Common myeloid progenitor, CD34-positive (primary cell): ENCODE measurements at regions not wholly inside any gene's neighbourhood (a gene's known extent, or its start where the extent isn't known, plus 50 kb on each side); places are given as distances from the start of the nearest gene placed in this dataset.
"Not testable (repeated sequence)": the region's sequence is repeated elsewhere in the genome, so short reads cannot be mapped to it uniquely, and the experiment has no call there.

Source experiments
- CTCF ChIA-PET: fragments of 350-600 bp; sonication (Branson Sonifier 250); formaldehyde crosslinking; loops from one replicate; lab custom pipeline; 2021; ENCODE audit warnings: antibody characterized with exemption; lab: Charles Lee
- POLR2A ChIA-PET: fragments of 350-600 bp; sonication (Branson Sonifier 250); formaldehyde crosslinking; loops from one replicate; lab custom pipeline; 2021; ENCODE audit warnings: antibody characterized with exemption; lab: Charles Lee
- DNase-seq, 3 donors: peaks; one replicate each; pipeline versions ENCODE4 v3.0.0 to v3.0.0-alpha.2; 2013
- H3K27ac ChIP-seq, 2 experiments: 1 replicate in 1 of 2; 2 replicates in 1 of 2; pipeline ENCODE4 v1.7.0; 2013; ENCODE audit warnings: inconsistent platforms in 2 of 2, low read length in 2 of 2, mild to moderate bottlenecking in 2 of 2, low read depth in 1 of 2, moderate library complexity in 1 of 2; ENCODE audit not compliant: severe bottlenecking in 2 of 2, insufficient read depth in 1 of 2, poor library complexity in 1 of 2
- H3K27me3 ChIP-seq, 5 experiments: replicated peaks in 2 of 5; 1 replicate in 3 of 5; 2 replicates in 2 of 5; pipeline versions ENCODE4 v1.6.1 to v1.7.0; 2013; ENCODE audit warnings: low read length in 4 of 5, mild to moderate bottlenecking in 2 of 5, moderate library complexity in 2 of 5, inconsistent platforms in 1 of 5; ENCODE audit not compliant: insufficient read depth in 5 of 5, control insufficient read depth in 4 of 5
- H3K36me3 ChIP-seq, 4 experiments: 1 replicate in 2 of 4; 2 replicates in 2 of 4; pipeline versions ENCODE4 v1.6.1 to v1.7.0; 2013; ENCODE audit warnings: low read length in 3 of 4, control low read depth in 1 of 4, mild to moderate bottlenecking in 1 of 4; ENCODE audit not compliant: control insufficient read depth in 4 of 4, insufficient read depth in 4 of 4
- H3K4me1 ChIP-seq, 4 experiments: 1 replicate in 3 of 4; 2 replicates in 1 of 4; pipeline versions ENCODE4 v1.6.1 to v1.7.1; 2013; ENCODE audit warnings: low read length in 3 of 4, mild to moderate bottlenecking in 3 of 4, control low read depth in 1 of 4, inconsistent platforms in 1 of 4, moderate library complexity in 1 of 4; ENCODE audit not compliant: control insufficient read depth in 4 of 4, insufficient read depth in 4 of 4; ENCODE audit errors: control extremely low read depth in 1 of 4
- H3K4me3 ChIP-seq, 7 experiments: 1 replicate in 4 of 7; 2 replicates in 3 of 7; pipeline versions ENCODE4 v1.5.1 to v1.7.0; 2013; ENCODE audit warnings: mild to moderate bottlenecking in 7 of 7, low read length in 6 of 7, moderate library complexity in 6 of 7, inconsistent platforms in 2 of 7, low read depth in 2 of 7, control low read depth in 1 of 7; ENCODE audit not compliant: insufficient read depth in 4 of 7, control insufficient read depth in 1 of 7; ENCODE audit errors: extremely low read depth in 1 of 7
- H3K9me3 ChIP-seq, 5 experiments: 1 replicate in 4 of 5; 2 replicates in 1 of 5; pipeline versions ENCODE4 v1.6.1 to v1.7.1; 2013; ENCODE audit warnings: low read length in 4 of 5, mild to moderate bottlenecking in 2 of 5, inconsistent platforms in 1 of 5, low read depth in 1 of 5, moderate library complexity in 1 of 5; ENCODE audit not compliant: control insufficient read depth in 4 of 5, insufficient read depth in 2 of 5; ENCODE audit errors: control extremely low read depth in 1 of 5
- WGBS: methylation state at CpG from one replicate; pipeline ENCODE4 v1.1.5; 2013; ENCODE audit not compliant: insufficient coverage; 5-methylcytosine and 5-hydroxymethylcytosine counted together

DNA sequence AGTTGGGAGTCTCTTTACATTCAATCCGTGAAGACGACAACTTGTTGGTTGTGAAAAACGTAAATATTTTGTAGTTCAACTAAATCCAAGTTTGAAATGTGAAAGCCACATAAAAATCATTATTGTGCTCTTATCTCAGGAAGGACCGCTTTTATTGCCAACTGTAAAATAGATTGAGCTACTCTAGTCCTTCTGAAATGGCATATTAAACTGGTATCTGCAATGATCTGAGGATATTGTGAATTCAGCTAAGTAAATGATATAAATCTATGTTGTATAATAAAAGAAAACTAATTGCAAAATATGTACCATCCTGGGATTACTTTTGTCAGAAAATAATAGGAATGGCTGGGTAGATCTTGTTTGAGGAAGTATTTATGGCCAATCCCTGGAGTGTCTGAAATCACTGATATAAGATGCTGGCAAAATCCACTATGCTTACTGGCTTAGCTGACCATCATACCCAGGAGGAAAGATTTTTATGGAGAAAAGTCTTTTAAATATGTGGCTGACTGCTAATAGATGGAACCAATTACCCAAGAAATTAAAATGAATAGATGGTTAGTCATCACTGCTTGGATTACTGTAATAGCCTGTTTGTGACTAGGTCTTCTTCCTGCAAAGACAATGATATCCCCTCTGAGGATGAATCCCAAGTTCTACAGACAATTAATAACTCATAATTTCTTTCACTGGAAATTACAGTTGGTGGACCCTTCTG is 191.8 kb downstream of the SEMA6D start:
- DNase-seq: no peak
- ChIA-PET CTCF (interaction anchor here (0.7 kb wide), 1 partner anchor 9 kb away, joined by 3 read pairs; no protein-coding TSS in a partner anchor), POLR2A (no interaction called here)
- Histone ChIP-seq H3K27ac (no peak overlapping the region), H3K36me3 (no peaks in the 10 kb centered on the region), H3K4me3 (no peak overlapping the region), H3K4me1 (no peaks in the 10 kb centered on the region), H3K9me3 (peaks cover 2 to 6% (median 5%) of the 10 kb centered on the region in 5 experiments), H3K27me3 (peaks cover 0 to 2% (median 0%) of the 10 kb centered on the region in 5 experiments)
- WGBS: 92% methylated on average over 2 of the region's 4 CpGs

DNA sequence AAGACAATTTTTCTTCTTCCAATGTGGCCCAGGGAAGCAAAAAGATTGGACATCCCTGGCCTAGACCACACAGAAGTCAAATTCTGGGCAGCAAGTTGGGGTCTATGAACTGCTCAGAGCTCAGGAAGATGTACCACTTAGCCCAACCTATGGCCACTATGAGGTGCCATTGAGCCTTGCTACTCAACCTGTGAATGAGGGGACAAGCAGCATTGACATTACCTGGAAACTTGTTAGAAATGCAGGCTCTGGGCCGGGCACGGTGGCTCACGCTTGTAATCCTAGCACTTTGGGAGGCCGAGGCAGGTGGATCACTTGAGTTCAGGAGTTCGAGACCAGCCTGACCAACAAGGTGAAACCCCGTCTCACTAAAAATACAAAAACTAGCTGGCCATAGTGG is 195.6 kb downstream of the SEMA6D start:
- 75% methylated on average over 2 of the region's 6 CpGs for WGBS
- H3K4me1 ChIP-seq: not testable (repeated sequence)

DNA sequence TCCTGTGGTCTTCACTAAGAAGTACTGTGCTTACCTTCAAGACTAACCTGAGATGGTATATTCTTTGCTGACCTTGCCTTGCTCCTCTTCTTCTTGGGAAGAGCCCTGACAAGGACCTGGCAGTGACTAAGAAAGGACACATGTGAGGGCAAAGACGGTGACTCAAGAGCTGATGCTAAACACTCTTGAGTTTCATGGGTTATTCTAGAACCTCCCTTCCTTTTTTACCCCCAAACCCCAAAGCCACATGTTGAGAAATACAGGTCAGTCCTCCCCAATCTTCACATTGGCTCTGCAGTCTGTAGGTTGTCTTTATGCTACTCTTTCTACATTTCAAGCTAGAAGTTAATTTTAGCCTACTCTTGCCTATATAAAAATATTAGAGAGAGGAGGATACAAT is 200.6 kb downstream of the SEMA6D start:
- DNase-seq: no peak
- Histone ChIP-seq H3K27me3 (peaks cover 0 to 2% (median 0%) of the 10 kb centered on the region in 5 experiments), H3K27ac (no peak overlapping the region), H3K36me3 (no peaks in the 10 kb centered on the region), H3K4me1 (no peaks in the 10 kb centered on the region), H3K9me3 (no peaks in the 10 kb centered on the region), H3K4me3 (no peak overlapping the region)
- CTCF ChIA-PET: interaction anchor here (0.6 to 1.2 kb wide), 2 partner anchors 9 to 792 kb away, joined by 3 read pairs; no protein-coding TSS in a partner anchor
- WGBS: no CpG with 5 or more reads among the region's 1 CpG
- POLR2A ChIA-PET: no interaction called here

More for the DNA sequence above, 195.6 kb downstream of the SEMA6D start:
- POLR2A ChIA-PET, H3K27ac ChIP-seq, H3K27me3 ChIP-seq, H3K9me3 ChIP-seq, H3K4me3 ChIP-seq, H3K36me3 ChIP-seq: not testable (repeated sequence)
- peak; percentile 5 to 41 (median 33) for DNase-seq
- CTCF ChIA-PET: interaction anchor here (0.7 to 1.0 kb wide), 2 partner anchors 75 to 77 kb away, joined by 3 to 4 read pairs; no protein-coding TSS in a partner anchor

DNA sequence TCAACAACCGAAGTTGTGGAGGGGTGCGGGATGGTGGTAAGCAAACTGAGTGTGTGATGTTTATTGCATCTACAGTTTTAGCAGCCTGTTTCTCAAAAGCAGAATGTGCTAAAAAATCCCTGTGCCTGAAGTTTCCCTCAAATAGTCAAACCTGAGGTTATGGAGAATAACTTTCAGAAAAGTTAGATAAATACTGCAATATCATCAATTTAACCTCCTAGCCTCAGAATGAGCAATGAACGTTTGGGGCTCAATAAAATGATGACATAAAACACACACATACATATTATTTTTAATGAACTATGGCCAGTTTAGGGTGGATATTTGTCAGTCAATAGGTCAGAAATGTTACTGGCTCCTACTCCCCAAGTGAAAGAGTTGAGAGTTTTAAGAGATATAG is 201.6 kb downstream of the SEMA6D start:
- 100% methylated on average over 2 of the region's 3 CpGs for WGBS
- no peaks in the 10 kb centered on the region for H3K36me3 ChIP-seq
- ChIA-PET CTCF (no interaction called here), POLR2A (no interaction called here)
- H3K4me1 ChIP-seq: no peaks in the 10 kb centered on the region
- H3K27me3 ChIP-seq: peaks cover 0 to 2% (median 0%) of the 10 kb centered on the region in 5 experiments
- no peak for DNase-seq
- H3K27ac ChIP-seq: no peak overlapping the region
- no peaks in the 10 kb centered on the region for H3K9me3 ChIP-seq
- no peak overlapping the region for H3K4me3 ChIP-seq

DNA sequence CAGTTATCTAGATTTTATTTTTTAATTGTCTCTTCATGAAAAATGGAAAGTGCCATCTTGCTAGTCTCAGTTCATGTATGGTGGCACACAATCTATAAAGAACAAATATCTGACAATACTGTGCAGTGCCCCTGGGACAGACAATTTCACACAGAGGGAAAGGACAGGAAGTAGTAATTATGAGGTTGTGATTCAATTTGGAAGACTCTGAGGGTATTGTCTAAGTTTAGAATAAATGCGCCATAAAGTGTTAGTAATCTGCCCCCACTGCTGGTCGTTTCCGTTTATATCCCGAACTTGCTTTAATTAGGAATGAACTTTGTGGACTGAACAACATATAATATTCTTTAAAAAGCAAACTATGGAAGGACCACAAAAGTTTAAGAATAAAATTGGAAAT is 196.4 kb upstream of the SLC24A5 start:
- H3K4me3 ChIP-seq: no peak overlapping the region
- no peaks in the 10 kb centered on the region for H3K4me1 ChIP-seq
- no peak overlapping the region for H3K27ac ChIP-seq
- WGBS: no CpG with 5 or more reads among the region's 4 CpGs
- no peaks in the 10 kb centered on the region for H3K27me3 ChIP-seq
- ChIA-PET POLR2A (no interaction called here), CTCF (no interaction called here)
- H3K9me3 ChIP-seq: no peaks in the 10 kb centered on the region
- no peak for DNase-seq
- H3K36me3 ChIP-seq: no peaks in the 10 kb centered on the region

DNA sequence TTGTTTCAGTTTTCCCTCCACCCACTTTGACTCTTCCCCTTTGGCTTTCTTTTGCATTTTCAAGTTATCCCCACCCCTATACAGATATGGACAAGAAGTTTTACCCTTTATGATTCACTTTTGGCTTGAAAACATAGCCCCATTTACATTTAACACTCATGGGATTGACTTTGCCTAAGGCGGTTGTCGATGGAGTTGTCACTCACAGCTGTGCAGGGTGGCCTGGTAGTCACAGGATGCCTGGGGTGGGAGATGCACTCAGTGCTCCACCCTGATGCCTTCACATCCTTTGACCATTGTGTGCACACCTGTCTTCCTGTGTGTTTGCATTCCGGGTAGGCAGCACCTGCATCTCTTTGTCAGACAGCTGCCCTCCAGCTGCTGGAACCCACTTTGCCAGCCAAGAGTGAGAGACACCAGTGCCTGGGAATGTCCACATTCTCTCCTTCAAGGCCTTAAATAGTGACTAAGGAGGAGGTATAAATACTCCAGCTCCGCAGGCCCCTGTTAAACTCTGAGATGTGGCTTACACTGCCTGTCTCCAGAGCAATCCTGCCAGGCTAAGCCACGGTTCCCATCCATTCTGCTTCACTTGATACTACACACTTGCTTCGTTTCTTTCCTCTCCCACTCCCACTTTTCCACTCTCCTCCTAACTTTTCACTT is 191.5 kb upstream of the SLC24A5 start:
- H3K4me3 ChIP-seq: no peak overlapping the region
- no peaks in the 10 kb centered on the region for H3K27me3 ChIP-seq
- CTCF ChIA-PET: no interaction called here
- POLR2A ChIA-PET: no interaction called here
- H3K27ac ChIP-seq: no peak overlapping the region
- no peaks in the 10 kb centered on the region for H3K36me3 ChIP-seq
- DNase-seq: no peak
- H3K4me1 ChIP-seq: no peaks in the 10 kb centered on the region
- H3K9me3 ChIP-seq: no peaks in the 10 kb centered on the region
- WGBS: 100% methylated on average over 6 of the region's 6 CpGs

DNA sequence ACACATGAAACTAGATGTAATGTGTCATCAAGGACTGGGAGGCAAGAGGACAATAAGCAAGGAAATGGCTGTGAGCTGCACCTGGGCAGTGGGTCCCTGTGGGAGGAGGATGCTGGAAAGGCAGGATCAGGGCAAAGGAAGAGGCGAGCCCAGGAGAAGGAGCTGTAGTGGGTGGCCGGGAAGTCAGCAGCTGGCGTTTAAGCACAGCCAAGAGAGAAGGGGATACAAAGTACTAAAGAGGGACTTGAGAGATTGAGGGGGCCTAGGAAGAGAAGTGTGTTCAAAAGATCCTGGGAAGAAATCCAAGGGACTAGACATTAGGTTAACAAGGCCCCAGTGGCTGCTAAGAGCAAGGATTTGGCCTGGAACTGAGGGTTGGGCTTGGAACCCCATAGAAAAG is 188.5 kb upstream of the SLC24A5 start:
- no peak overlapping the region for H3K4me3 ChIP-seq
- H3K36me3 ChIP-seq: no peaks in the 10 kb centered on the region
- DNase-seq: no peak
- H3K4me1 ChIP-seq: no peaks in the 10 kb centered on the region
- H3K27me3 ChIP-seq: no peaks in the 10 kb centered on the region
- 100% methylated on average over 3 of the region's 3 CpGs for WGBS
- H3K9me3 ChIP-seq: no peaks in the 10 kb centered on the region
- POLR2A ChIA-PET: no interaction called here
- no peak overlapping the region for H3K27ac ChIP-seq
- CTCF ChIA-PET: interaction anchor here (1.0 kb wide), 1 partner anchor 9 kb away, joined by 3 read pairs; no protein-coding TSS in a partner anchor
